Endothelial cell of umbilical vein (primary cell): ENCODE measurements at regions not wholly inside any gene's neighbourhood (a gene's known extent, or its start where the extent isn't known, plus 50 kb on each side); places are given as distances from the start of the nearest gene placed in this dataset.

Source experiments
- BruUV-seq: library from RNA; stranded (reverse); fragments of 400-500 nt; replicated peaks from 2 replicates; lab custom pipeline; 2021; lab: Mats Ljungman, UMichigan
- CTCF ChIA-PET: fragments of 300-600, 350-600 bp; sonication (Branson Sonifier 250); formaldehyde crosslinking; loops from one replicate; lab custom pipeline; 2021; ENCODE audit warnings: antibody characterized with exemption, inconsistent platforms; lab: Charles Lee
- POLR2A ChIA-PET: fragments of 300-600, 350-600 bp; sonication (Branson Sonifier 250); formaldehyde crosslinking; loops from one replicate; lab custom pipeline; 2021; ENCODE audit warnings: antibody characterized with exemption, inconsistent platforms; lab: Charles Lee
- DNase-seq: peaks from one replicate; pipeline ENCODE4 v3.0.0-alpha.2; 2011; ENCODE audit warnings: low read depth, low spot score
- FAIRE-seq: peaks from 2 replicates; lab custom pipeline; 2011; peaks lifted over from hg19 to GRCh38; lab: Jason Lieb, UNC
- H2AFZ ChIP-seq: 2 replicates; pipeline ENCODE4 v1.6.0; 2012; ENCODE audit warnings: low read depth, low read length, control low read depth, inconsistent platforms
- H3K27ac ChIP-seq: 2 replicates; pipeline ENCODE4 v1.5.1; 2011; ENCODE audit warnings: low read depth, mild to moderate bottlenecking, control low read depth, low read length, moderate library complexity; ENCODE audit not compliant: insufficient read depth
- H3K27me3 ChIP-seq, 2 experiments: 2 replicates each; pipeline versions ENCODE4 v1.6.0 to v1.6.1; 2011; ENCODE audit warnings: low read length in 2 of 2, mixed read lengths in 1 of 2; ENCODE audit not compliant: control insufficient read depth in 2 of 2, insufficient read depth in 2 of 2
- H3K36me3 ChIP-seq, 2 experiments: 2 replicates in 1 of 2; 3 replicates in 1 of 2; pipeline ENCODE4 v1.5.1; 2011; ENCODE audit warnings: low read length in 2 of 2, mild to moderate bottlenecking in 1 of 2, moderate library complexity in 1 of 2; ENCODE audit not compliant: control insufficient read depth in 2 of 2, insufficient read depth in 2 of 2; ENCODE audit errors: extremely low read depth in 1 of 2
- H3K4me1 ChIP-seq: 3 replicates; pipeline ENCODE4 v1.5.1; 2011; ENCODE audit warnings: mild to moderate bottlenecking, low read length; ENCODE audit not compliant: control insufficient read depth, insufficient read depth; ENCODE audit errors: extremely low read depth
- H3K4me2 ChIP-seq: 2 replicates; pipeline ENCODE4 v1.6.1; 2011; ENCODE audit warnings: low read length, control low read depth, mixed read lengths; ENCODE audit not compliant: insufficient read depth
- H3K4me3 ChIP-seq, 3 experiments: fragments of 200-600 bp in 1 of 3; sonication (generic), shearing (Covaris generic) in 1 of 3; replicated peaks in 1 of 3; 2 replicates each; pipeline ENCODE4 v1.5.1; 2011 to 2016; ENCODE audit warnings: control low read depth in 3 of 3, low read length in 3 of 3, mild to moderate bottlenecking in 2 of 3, inconsistent platforms in 1 of 3, low read depth in 1 of 3, moderate library complexity in 1 of 3; ENCODE audit not compliant: insufficient read depth in 1 of 3
- H3K79me2 ChIP-seq: 2 replicates; pipeline ENCODE4 v1.6.0; 2012; ENCODE audit warnings: low read length, inconsistent platforms; ENCODE audit not compliant: control insufficient read depth, insufficient read depth
- H3K9ac ChIP-seq: replicated peaks from 2 replicates; pipeline ENCODE3; 2011; ENCODE audit warnings: low read length, control low read depth; ENCODE audit not compliant: insufficient read depth; ENCODE audit errors: extremely low read depth
- H3K9me1 ChIP-seq: replicated peaks from 3 replicates; pipeline ENCODE4 v1.6.0; 2011; ENCODE audit warnings: mild to moderate bottlenecking, low read length; ENCODE audit not compliant: control insufficient read depth, insufficient read depth; ENCODE audit errors: extremely low read depth
- H3K9me3 ChIP-seq: replicated peaks from 2 replicates; pipeline ENCODE4 v1.5.1; 2012; ENCODE audit warnings: low read length, inconsistent platforms; ENCODE audit not compliant: control insufficient read depth, insufficient read depth
- H4K20me1 ChIP-seq: replicated peaks from 2 replicates; pipeline ENCODE3; 2011; ENCODE audit warnings: mild to moderate bottlenecking, low read length; ENCODE audit not compliant: control insufficient read depth, insufficient read depth; ENCODE audit errors: extremely low read depth
- EZH2 ChIP-seq: IDR thresholded peaks from 2 replicates; pipeline ENCODE4 v1.6.1; 2012; ENCODE audit warnings: borderline replicate concordance, low read depth, mild to moderate bottlenecking, moderate library complexity, low read length, inconsistent platforms; ENCODE audit not compliant: severe bottlenecking
- FOS ChIP-seq: IDR thresholded peaks from 2 replicates; pipeline ENCODE4 v1.6.1; 2011; ENCODE audit warnings: mild to moderate bottlenecking, low read length, moderate library complexity, borderline replicate concordance; ENCODE audit not compliant: insufficient read depth
- GATA2 ChIP-seq: IDR thresholded peaks from 2 replicates; pipeline ENCODE4 v1.7.0; 2011; ENCODE audit warnings: low read depth, mild to moderate bottlenecking, moderate library complexity, mixed read lengths, low read length; ENCODE audit not compliant: insufficient read length, insufficient read depth
- JUN ChIP-seq: IDR thresholded peaks from 2 replicates; pipeline ENCODE4 v1.6.1; 2011; ENCODE audit warnings: borderline replicate concordance, low read depth; ENCODE audit not compliant: insufficient read length, insufficient read depth
- MYC ChIP-seq: IDR thresholded peaks from one replicate; pipeline ENCODE4 v1.6.1; 2011; ENCODE audit warnings: mild to moderate bottlenecking, low read depth, low read length
- POLR2A ChIP-seq: IDR thresholded peaks from 2 replicates; pipeline ENCODE4 v1.6.1; 2012; ENCODE audit warnings: low read depth, mild to moderate bottlenecking, control low read depth, low read length
- POLR2AphosphoS5 ChIP-seq: IDR thresholded peaks from 2 replicates; pipeline ENCODE4 v1.6.1; 2012; ENCODE audit warnings: low read depth, mild to moderate bottlenecking, control low read depth, low read length, moderate library complexity; ENCODE audit not compliant: insufficient read depth
- dilution Hi-C: fragments of 300-500 bp; cut with MboI; formaldehyde crosslinking; loops from one replicate; pipeline ENCODE4 v1.15.0; 2019; ENCODE audit warnings: low sequenced_read_pairs; ENCODE audit not compliant: extremely low pct_ligation_motif_present
- intact Hi-C: fragments of 100-400 bp; cut with micrococcal nuclease; formaldehyde crosslinking; loops from one replicate; pipeline ENCODE4 v1.10.0; 2022
- TF ChIP-seq, protein P1 (sequence below): IDR thresholded peaks from 2 replicates; pipeline ENCODE4 v1.6.1; 2011; ENCODE audit not compliant: insufficient read depth, insufficient read length
- TF ChIP-seq, protein P2 (sequence below), 2 donors: IDR thresholded peaks; 1 replicate in 1 of 2; 2 replicates in 1 of 2; pipeline ENCODE4 v1.5.1; 2011; ENCODE audit warnings: low read length in 2 of 2, mild to moderate bottlenecking in 2 of 2, moderate library complexity in 2 of 2, control low read depth in 1 of 2, inconsistent platforms in 1 of 2, low read depth in 1 of 2; ENCODE audit not compliant: insufficient read depth in 1 of 2; ENCODE audit errors: extremely low read depth in 1 of 2

DNA sequence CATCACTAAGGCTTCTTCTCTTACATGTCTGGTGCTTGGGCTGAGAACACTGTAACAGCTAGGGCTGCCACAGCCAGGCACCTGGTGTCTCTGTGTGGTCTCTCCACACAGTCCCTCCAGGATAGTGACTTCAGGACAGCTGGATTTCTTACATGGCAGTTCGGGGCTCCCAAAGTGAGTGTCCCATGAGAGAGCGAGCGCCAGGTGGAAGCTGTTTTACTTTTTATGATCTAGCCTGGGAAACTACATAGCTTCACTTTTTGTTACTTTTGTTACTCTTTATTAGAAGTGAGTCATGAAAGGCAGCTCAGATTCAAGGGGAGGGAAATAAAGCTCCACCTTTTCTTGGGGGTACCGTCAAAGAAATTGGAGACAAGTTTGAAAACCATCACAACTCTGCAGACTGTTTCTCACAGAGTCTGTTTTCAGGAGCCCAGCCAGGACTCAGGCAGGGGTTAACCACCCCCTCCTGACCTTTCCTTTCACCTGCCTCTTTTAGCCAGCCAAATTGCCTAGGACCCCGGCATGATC, 373.0 kb downstream of the MID1IP1 start:
- H3K9me1 ChIP-seq: no peaks in the 10 kb centered on the region
- no peaks in the 10 kb centered on the region for H3K27me3 ChIP-seq
- H3K9me3 ChIP-seq: no peaks in the 10 kb centered on the region
- intact Hi-C loops (no loop called here), dilution Hi-C loops (no loop called here)
- no peak overlapping the region for H3K4me3 ChIP-seq
- TF ChIP-seq GATA2: no peak
- TF ChIP-seq EZH2: no peak
- TF ChIP-seq, protein P1, sequence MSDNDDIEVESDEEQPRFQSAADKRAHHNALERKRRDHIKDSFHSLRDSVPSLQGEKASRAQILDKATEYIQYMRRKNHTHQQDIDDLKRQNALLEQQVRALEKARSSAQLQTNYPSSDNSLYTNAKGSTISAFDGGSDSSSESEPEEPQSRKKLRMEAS: no peak
- TF ChIP-seq POLR2A: no peak
- TF ChIP-seq FOS: no peak
- no peak for TF ChIP-seq JUN
- TF ChIP-seq, protein P2, sequence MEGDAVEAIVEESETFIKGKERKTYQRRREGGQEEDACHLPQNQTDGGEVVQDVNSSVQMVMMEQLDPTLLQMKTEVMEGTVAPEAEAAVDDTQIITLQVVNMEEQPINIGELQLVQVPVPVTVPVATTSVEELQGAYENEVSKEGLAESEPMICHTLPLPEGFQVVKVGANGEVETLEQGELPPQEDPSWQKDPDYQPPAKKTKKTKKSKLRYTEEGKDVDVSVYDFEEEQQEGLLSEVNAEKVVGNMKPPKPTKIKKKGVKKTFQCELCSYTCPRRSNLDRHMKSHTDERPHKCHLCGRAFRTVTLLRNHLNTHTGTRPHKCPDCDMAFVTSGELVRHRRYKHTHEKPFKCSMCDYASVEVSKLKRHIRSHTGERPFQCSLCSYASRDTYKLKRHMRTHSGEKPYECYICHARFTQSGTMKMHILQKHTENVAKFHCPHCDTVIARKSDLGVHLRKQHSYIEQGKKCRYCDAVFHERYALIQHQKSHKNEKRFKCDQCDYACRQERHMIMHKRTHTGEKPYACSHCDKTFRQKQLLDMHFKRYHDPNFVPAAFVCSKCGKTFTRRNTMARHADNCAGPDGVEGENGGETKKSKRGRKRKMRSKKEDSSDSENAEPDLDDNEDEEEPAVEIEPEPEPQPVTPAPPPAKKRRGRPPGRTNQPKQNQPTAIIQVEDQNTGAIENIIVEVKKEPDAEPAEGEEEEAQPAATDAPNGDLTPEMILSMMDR (IDR thresholded peaks at IDR 0.05; ENCODE audit: extremely low read depth in 1 of 2, insufficient read depth in 1 of 2, low read depth in 1 of 2, low read length in 2 of 2): no peak
- no peak for TF ChIP-seq POLR2AphosphoS5
- TF ChIP-seq MYC: no peak
- BruUV-seq: no TSS peak
- no peak overlapping the region for H2AFZ ChIP-seq
- no peak overlapping the region for H3K4me2 ChIP-seq
- no peaks in the 10 kb centered on the region for H3K79me2 ChIP-seq
- no peak overlapping the region for H3K9ac ChIP-seq
- DNase-seq (no peak), FAIRE-seq (no peak)
- no peak overlapping the region for H3K27ac ChIP-seq
- POLR2A ChIA-PET: no interaction called here
- H3K36me3 ChIP-seq: no peaks in the 10 kb centered on the region
- H4K20me1 ChIP-seq: no peaks in the 10 kb centered on the region
- CTCF ChIA-PET: no interaction called here
- H3K4me1 ChIP-seq: no peaks in the 10 kb centered on the region
